Fibroblast of pulmonary artery (primary cell): ENCODE measurements at regions not wholly inside any gene's neighbourhood (a gene's known extent, or its start where the extent isn't known, plus 50 kb on each side); places are given as distances from the start of the nearest gene placed in this dataset.
"Not testable (repeated sequence)": the region's sequence is repeated elsewhere in the genome, so short reads cannot be mapped to it uniquely, and the experiment has no call there.

ENCODE experiments used
- DNase-seq: peaks from one replicate; pipeline ENCODE4 v3.0.0-alpha.2; 2010; ENCODE audit warnings: low read depth
- H3K4me3 ChIP-seq: replicated peaks from 2 replicates; pipeline ENCODE4 v1.5.1; 2011; ENCODE audit warnings: low read depth, mild to moderate bottlenecking, control low read depth, low read length, moderate library complexity
- CTCF ChIP-seq: IDR thresholded peaks from 2 replicates; pipeline ENCODE4 v1.5.1; 2011; ENCODE audit warnings: mild to moderate bottlenecking, control low read depth, low read length, inconsistent platforms; ENCODE audit errors: missing control alignments

- no peak for DNase-seq
- no peak for TF ChIP-seq CTCF
- H3K4me3 ChIP-seq = no peak overlapping the region
Observed at GRCh38 chr7:148489678-148490077, 100.9 kb upstream of the C7orf33 start.

GRCh38 chr7:148492157-148492860 lies 98.3 kb upstream of the C7orf33 start:
- DNase-seq = no peak
- no peak for TF ChIP-seq CTCF
- no peak overlapping the region for H3K4me3 ChIP-seq

GRCh38 chr7:148495605-148496004 lies 95.0 kb upstream of the C7orf33 start:
- DNase-seq = no peak
- TF ChIP-seq CTCF = no peak
- no peak overlapping the region for H3K4me3 ChIP-seq

GRCh38 chr7:148500978-148501377 lies 89.6 kb upstream of the C7orf33 start:
- no peak overlapping the region for H3K4me3 ChIP-seq
- TF ChIP-seq CTCF = no peak
- DNase-seq = no peak

- DNase-seq = peak; percentile 68
- H3K4me3 ChIP-seq = no peak overlapping the region
- TF ChIP-seq CTCF = peak; percentile 76
Observed at GRCh38 chr7:148503900-148504487, 86.6 kb upstream of the C7orf33 start.

- TF ChIP-seq CTCF = no peak
- DNase-seq = no peak
- H3K4me3 ChIP-seq = no peak overlapping the region
Observed at GRCh38 chr7:148505645-148506375, 84.8 kb upstream of the C7orf33 start.

GRCh38 chr7:148507064-148507573 lies 83.4 kb upstream of the C7orf33 start:
- DNase-seq = not testable (repeated sequence)

More at GRCh38 chr7:148507064-148507573, 83.4 kb upstream of the C7orf33 start:
- H3K4me3 ChIP-seq = not testable (repeated sequence)
